Common myeloid progenitor, CD34-positive (primary cell): ENCODE measurements at regions not wholly inside any gene's neighbourhood (a gene's known extent, or its start where the extent isn't known, plus 50 kb on each side); places are given as distances from the start of the nearest gene placed in this dataset.
"Not testable (repeated sequence)": the region's sequence is repeated elsewhere in the genome, so short reads cannot be mapped to it uniquely, and the experiment has no call there.

Experiments
- CTCF ChIA-PET: fragments of 350-600 bp; sonication (Branson Sonifier 250); formaldehyde crosslinking; loops from one replicate; lab custom pipeline; 2021; ENCODE audit warnings: antibody characterized with exemption; lab: Charles Lee
- POLR2A ChIA-PET: fragments of 350-600 bp; sonication (Branson Sonifier 250); formaldehyde crosslinking; loops from one replicate; lab custom pipeline; 2021; ENCODE audit warnings: antibody characterized with exemption; lab: Charles Lee
- DNase-seq, 3 donors: peaks; one replicate each; pipeline versions ENCODE4 v3.0.0 to v3.0.0-alpha.2; 2013
- H3K27ac ChIP-seq, 2 experiments: 1 replicate in 1 of 2; 2 replicates in 1 of 2; pipeline ENCODE4 v1.7.0; 2013; ENCODE audit warnings: inconsistent platforms in 2 of 2, low read length in 2 of 2, mild to moderate bottlenecking in 2 of 2, low read depth in 1 of 2, moderate library complexity in 1 of 2; ENCODE audit not compliant: severe bottlenecking in 2 of 2, insufficient read depth in 1 of 2, poor library complexity in 1 of 2
- H3K27me3 ChIP-seq, 5 experiments: replicated peaks in 2 of 5; 1 replicate in 3 of 5; 2 replicates in 2 of 5; pipeline versions ENCODE4 v1.6.1 to v1.7.0; 2013; ENCODE audit warnings: low read length in 4 of 5, mild to moderate bottlenecking in 2 of 5, moderate library complexity in 2 of 5, inconsistent platforms in 1 of 5; ENCODE audit not compliant: insufficient read depth in 5 of 5, control insufficient read depth in 4 of 5
- H3K36me3 ChIP-seq, 4 experiments: 1 replicate in 2 of 4; 2 replicates in 2 of 4; pipeline versions ENCODE4 v1.6.1 to v1.7.0; 2013; ENCODE audit warnings: low read length in 3 of 4, control low read depth in 1 of 4, mild to moderate bottlenecking in 1 of 4; ENCODE audit not compliant: control insufficient read depth in 4 of 4, insufficient read depth in 4 of 4
- H3K4me1 ChIP-seq, 4 experiments: 1 replicate in 3 of 4; 2 replicates in 1 of 4; pipeline versions ENCODE4 v1.6.1 to v1.7.1; 2013; ENCODE audit warnings: low read length in 3 of 4, mild to moderate bottlenecking in 3 of 4, control low read depth in 1 of 4, inconsistent platforms in 1 of 4, moderate library complexity in 1 of 4; ENCODE audit not compliant: control insufficient read depth in 4 of 4, insufficient read depth in 4 of 4; ENCODE audit errors: control extremely low read depth in 1 of 4
- H3K4me3 ChIP-seq, 7 experiments: 1 replicate in 4 of 7; 2 replicates in 3 of 7; pipeline versions ENCODE4 v1.5.1 to v1.7.0; 2013; ENCODE audit warnings: mild to moderate bottlenecking in 7 of 7, low read length in 6 of 7, moderate library complexity in 6 of 7, inconsistent platforms in 2 of 7, low read depth in 2 of 7, control low read depth in 1 of 7; ENCODE audit not compliant: insufficient read depth in 4 of 7, control insufficient read depth in 1 of 7; ENCODE audit errors: extremely low read depth in 1 of 7
- H3K9me3 ChIP-seq, 5 experiments: 1 replicate in 4 of 5; 2 replicates in 1 of 5; pipeline versions ENCODE4 v1.6.1 to v1.7.1; 2013; ENCODE audit warnings: low read length in 4 of 5, mild to moderate bottlenecking in 2 of 5, inconsistent platforms in 1 of 5, low read depth in 1 of 5, moderate library complexity in 1 of 5; ENCODE audit not compliant: control insufficient read depth in 4 of 5, insufficient read depth in 2 of 5; ENCODE audit errors: control extremely low read depth in 1 of 5
- WGBS: methylation state at CpG from one replicate; pipeline ENCODE4 v1.1.5; 2013; ENCODE audit not compliant: insufficient coverage; 5-methylcytosine and 5-hydroxymethylcytosine counted together

- Histone ChIP-seq H3K4me3 (no peak overlapping the region), H3K4me1 (peaks cover 0 to 32% (median 8%) of the 10 kb centered on the region in 4 experiments), H3K36me3 (no peaks in the 10 kb centered on the region), H3K27ac (no peak overlapping the region), H3K27me3 (no peaks in the 10 kb centered on the region), H3K9me3 (no peaks in the 10 kb centered on the region)
- CTCF ChIA-PET: no interaction called here
- no peak for DNase-seq
- 91% methylated on average over 18 of the region's 18 CpGs for WGBS
- POLR2A ChIA-PET: no interaction called here
Observed at GRCh38 chr4:9602389-9602914, 158.2 kb downstream of the DEFB131A start.

DNA sequence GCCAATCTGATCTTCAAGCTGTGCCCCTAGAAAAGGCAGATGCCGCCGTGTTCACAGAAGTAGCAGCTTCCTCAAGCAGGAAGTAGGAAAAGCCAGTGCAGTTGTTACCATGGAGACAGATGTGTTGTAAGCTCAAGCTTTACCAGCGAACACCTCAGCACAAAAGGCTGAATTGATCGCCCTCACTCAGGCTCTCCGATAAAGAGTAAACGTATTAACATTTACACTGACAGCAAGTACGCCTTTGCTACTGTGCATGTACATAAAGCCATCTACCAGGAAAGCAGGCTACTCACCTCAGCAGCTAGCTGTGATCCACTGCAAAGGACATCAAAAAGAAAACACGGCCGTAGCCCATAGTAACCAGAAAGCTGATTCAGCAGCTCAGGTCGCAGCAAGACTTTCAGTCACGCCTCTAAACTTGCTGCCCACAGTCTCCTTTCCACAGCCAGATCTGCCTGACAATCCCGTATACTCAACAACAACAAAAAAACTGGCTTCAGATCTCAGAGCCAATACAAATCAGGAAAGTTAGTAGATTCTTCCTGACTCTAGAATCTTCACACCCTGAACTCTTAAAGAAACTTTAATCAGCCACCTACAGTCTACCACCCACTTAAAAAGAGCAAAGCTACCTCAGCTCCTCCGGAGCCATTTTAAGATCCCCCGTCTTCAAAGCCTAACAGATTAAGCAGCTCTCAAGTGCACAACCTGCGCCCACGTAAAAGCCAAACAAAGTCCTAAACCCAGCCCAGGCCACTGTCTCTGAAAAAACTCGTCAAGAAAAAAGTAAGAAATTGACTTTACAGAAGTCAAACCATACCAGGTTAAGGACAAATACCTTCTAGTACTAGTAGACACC, 160.0 kb downstream of the DEFB131A start:
- peak overlapping the region in 5 of 7 experiments; percentile 6 to 52 (median 19) for H3K4me3 ChIP-seq
- WGBS: 0% methylated on average over 6 of the region's 17 CpGs

GRCh38 chr4:9604893-9605190, 160.6 kb downstream of the DEFB131A start:
- DNase-seq, H3K36me3 ChIP-seq, CTCF ChIA-PET, H3K9me3 ChIP-seq, POLR2A ChIA-PET, H3K4me3 ChIP-seq, H3K27me3 ChIP-seq, H3K27ac ChIP-seq: not testable (repeated sequence)
- 90% methylated on average over 2 of the region's 5 CpGs for WGBS
- peaks cover 0 to 32% (median 8%) of the 10 kb centered on the region in 4 experiments for H3K4me1 ChIP-seq

More for the DNA sequence above, 160.0 kb downstream of the DEFB131A start:
- H3K9me3 ChIP-seq, POLR2A ChIA-PET, H3K27me3 ChIP-seq, CTCF ChIA-PET, H3K36me3 ChIP-seq: not testable (repeated sequence)
- peaks cover 0 to 32% (median 8%) of the 10 kb centered on the region in 4 experiments for H3K4me1 ChIP-seq
- DNase-seq: peak; percentile 76 to 91 (median 83)
- peak overlapping the region; percentile 37 to 76 for H3K27ac ChIP-seq

- H3K36me3 ChIP-seq: no peaks in the 10 kb centered on the region
- WGBS: 95% methylated on average over 2 of the region's 4 CpGs
- POLR2A ChIA-PET: no interaction called here
- DNase-seq: peak in 1 of 3 donors; percentile 19
- peaks cover 0 to 20% (median 6%) of the 10 kb centered on the region in 4 experiments for H3K4me1 ChIP-seq
- no peak overlapping the region for H3K27ac ChIP-seq
- CTCF ChIA-PET: interaction anchor here (1.6 kb wide), 1 partner anchor 76 kb away, joined by 4 read pairs; no protein-coding TSS in a partner anchor
- no peaks in the 10 kb centered on the region for H3K9me3 ChIP-seq
- no peaks in the 10 kb centered on the region for H3K27me3 ChIP-seq
- H3K4me3 ChIP-seq: no peak overlapping the region
Observed at GRCh38 chr4:9608300-9608699, 164.1 kb downstream of the DEFB131A start.

DNA sequence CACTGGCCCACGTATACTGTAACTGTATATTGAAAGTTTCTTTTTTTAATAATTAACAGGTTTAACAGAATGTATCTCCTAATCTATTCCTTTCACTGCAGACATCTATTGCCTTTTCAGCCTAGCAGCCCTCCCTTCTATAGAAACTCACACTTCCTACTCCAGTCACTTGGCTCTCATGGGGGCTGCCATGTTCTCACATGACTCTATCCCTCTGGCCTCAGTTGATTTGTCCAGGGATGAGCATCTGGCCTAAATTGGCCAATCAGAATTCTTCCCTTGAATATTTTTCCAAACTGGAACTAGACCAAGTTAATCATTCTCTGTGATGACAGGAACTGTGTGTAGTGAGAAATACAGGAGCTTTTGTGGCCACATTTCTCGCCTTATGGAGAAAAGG, 166.1 kb downstream of the DEFB131A start:
- H3K36me3 ChIP-seq, H3K4me1 ChIP-seq, H3K9me3 ChIP-seq, DNase-seq, POLR2A ChIA-PET, CTCF ChIA-PET, H3K4me3 ChIP-seq, H3K27ac ChIP-seq, H3K27me3 ChIP-seq: not testable (repeated sequence)
- WGBS: 100% methylated on average over 1 of the region's 2 CpGs

GRCh38 chr4:9611101-9611500, 166.9 kb downstream of the DEFB131A start:
- no peaks in the 10 kb centered on the region for H3K9me3 ChIP-seq
- H3K27me3 ChIP-seq: no peaks in the 10 kb centered on the region
- no peak overlapping the region for H3K27ac ChIP-seq
- no peaks in the 10 kb centered on the region for H3K36me3 ChIP-seq
- no peak for DNase-seq
- POLR2A ChIA-PET: no interaction called here
- H3K4me3 ChIP-seq: no peak overlapping the region
- CTCF ChIA-PET: no interaction called here
- no peaks in the 10 kb centered on the region for H3K4me1 ChIP-seq
- WGBS: 50% methylated on average over 2 of the region's 3 CpGs

DNA sequence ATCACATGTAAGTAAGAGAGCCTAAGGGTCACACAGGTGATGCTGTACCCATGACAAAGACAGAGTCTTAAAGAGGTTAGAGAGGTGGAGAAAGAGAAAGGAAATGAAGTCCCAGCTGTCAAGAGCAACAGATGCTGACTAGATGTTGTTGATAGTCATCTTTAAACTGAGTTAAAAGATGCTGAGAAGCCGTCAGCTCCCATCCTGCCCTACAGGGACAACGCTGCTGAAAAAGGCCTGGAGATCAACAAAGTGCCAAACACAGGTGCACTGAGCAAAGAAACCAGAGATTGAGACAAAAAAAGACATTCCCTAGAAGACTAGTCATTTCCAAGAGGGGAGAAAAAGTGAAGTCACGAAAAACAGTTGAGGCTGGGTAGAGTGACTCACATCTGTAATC, 145.0 kb upstream of the DRD5 start:
- H3K4me1 ChIP-seq, DNase-seq, H3K27me3 ChIP-seq, H3K4me3 ChIP-seq, H3K9me3 ChIP-seq, H3K36me3 ChIP-seq, H3K27ac ChIP-seq, CTCF ChIA-PET, POLR2A ChIA-PET: not testable (repeated sequence)
- WGBS: 96% methylated on average over 3 of the region's 3 CpGs
